NCI-H1105 treated with DMSO at 0.1 percent for 48 hours (cell line): ENCODE measurements at regions not wholly inside any gene's neighbourhood (a gene's known extent, or its start where the extent isn't known, plus 50 kb on each side); places are given as distances from the start of the nearest gene placed in this dataset.

Source experiments
- DNase-seq: peaks from one replicate; lab custom pipeline; 2025; lab: John Stamatoyannopoulos, UW

DNA sequence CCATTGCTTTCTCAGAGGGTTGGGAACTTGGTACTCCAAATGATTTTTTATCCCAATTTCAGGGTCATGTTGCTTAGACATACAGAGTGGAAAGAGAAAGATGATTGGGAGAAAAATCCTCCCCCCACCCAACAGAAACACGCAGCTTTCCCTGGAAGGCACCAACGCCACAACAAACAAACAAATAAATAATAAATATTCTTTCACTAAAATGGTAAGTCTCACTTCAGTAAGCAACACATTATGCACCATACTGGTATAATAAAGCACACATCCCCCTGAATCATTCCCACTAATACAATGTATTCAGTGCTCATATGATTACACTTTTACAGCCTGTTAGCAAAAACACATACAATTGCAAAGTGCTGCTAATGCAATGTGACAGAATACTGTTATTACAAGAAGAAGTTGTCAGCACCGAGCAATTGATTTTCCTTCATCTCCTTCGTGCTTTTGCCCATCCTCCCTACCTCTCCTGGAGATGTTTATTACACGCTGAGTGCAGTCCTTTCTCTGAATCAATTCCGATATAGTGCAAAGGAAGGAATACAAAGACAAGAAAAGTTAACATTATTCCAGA is 359.9 kb downstream of the TXNL1 start:
- DNase-seq, result no peak

DNA sequence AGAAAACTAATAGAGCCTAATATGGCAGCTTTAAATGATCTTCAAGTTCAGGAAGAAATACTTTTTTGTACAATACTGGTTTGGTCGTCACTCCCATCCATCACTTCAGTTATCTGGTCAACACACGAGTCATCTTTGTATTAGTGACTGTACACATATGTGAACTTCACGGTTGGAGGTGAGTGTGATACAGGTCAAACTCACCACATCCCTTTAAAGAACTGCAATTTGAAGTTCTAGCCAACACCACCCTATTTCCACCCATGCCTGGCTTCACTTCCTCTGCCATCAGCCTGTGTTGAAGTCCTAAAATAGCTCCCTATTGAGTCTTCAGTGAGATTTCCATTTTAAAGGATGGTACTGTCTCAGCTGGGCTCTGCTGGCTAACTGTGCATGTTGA is 361.9 kb downstream of the TXNL1 start:
- no peak for DNase-seq

DNA sequence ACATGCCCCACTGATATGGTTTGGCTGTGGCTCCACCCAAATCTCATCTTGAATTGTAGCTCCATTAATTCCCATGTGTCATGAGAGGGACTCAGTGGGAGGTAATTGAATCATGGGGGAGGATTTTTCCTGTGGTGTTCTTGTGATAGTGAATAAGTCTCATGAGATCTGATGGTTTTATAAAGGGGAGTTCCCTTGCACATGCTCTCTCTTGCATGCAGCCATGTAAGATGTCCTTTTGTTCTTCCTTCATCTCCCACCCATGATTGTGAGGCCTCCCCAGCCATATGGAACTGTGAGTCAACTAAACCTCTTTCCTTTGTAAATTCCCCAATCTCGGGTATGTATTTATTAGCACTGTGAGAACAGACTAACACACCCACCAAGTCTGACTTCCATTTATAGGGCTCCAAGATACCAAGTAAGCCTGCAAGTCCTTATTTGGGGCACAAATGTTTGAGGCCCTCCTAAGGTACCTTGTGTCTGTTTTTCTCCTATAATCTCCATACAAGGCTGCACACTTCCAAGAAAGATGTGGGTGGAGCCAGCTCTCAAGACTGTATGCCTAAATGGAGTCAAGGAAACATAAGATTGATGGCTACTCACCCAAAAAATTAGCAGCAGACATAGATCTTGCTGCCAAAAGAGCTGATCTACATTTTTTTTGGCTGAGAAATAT is 364.7 kb downstream of the TXNL1 start:
- no peak for DNase-seq

DNA sequence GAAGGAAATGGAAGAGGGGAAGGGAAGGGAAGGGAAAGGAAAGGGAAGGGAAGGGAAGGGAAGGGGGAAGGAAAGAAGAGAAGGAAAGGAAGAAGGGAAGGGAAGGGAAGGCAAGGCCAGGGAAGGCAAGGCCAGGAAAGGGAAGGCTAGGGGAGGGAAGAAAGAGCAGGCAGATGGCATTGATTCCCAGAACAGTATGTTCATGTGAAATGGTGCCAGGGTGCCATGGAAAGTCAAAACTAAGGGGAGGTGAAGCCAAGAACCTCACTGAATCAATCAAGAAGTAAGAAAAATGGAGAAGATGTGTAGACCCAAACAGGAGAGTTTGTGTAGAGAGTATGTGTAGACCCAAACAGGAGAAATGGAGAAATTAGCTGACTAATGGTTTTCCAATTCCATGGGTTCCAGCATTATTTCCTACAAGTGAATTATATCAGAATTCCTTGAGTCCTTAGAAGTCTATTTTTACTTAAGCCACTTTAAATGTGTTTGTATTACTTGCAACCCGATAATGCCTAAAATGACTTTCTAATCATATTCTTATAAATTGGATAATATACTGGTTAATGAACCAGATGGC is 367.6 kb downstream of the TXNL1 start:
- DNase-seq, result no peak

DNA sequence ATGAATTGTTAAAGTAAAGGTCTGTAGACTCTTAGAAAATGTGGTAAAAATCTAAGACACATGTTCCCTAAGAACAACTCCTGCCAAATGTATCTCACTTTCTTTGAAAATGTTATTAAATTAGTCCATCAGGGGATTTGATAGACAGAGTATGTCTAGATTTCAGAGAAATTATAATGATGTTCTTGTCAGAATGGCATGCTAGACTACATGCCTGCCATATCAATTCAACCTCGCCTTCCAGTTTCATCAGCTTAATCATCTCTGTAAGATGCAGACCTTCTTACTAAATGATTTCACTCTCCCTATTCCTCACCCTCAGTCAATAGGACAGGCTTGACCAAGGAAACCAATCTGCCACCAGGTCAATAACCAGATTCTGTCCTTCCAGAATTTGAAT is 368.4 kb downstream of the TXNL1 start:
- DNase-seq, result no peak

DNA sequence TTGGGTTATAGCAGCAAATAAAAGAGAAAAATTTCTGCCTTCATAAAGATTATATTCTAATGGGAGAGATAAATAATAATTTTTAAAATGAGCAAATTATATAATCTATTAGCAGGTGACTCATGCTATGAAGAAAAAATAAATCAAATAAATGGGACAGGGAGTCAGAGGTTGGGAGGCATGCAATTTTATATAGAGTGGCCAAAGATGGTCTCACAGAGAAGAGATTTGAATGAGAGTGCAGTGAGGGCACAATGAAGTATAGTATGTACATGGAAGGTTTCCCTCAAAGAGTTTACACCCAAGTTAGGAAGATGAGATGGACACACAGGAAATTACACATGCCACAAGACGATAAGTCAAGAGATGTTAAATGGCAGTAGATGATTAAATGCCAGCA is 369.4 kb downstream of the TXNL1 start:
- no peak for DNase-seq

DNA sequence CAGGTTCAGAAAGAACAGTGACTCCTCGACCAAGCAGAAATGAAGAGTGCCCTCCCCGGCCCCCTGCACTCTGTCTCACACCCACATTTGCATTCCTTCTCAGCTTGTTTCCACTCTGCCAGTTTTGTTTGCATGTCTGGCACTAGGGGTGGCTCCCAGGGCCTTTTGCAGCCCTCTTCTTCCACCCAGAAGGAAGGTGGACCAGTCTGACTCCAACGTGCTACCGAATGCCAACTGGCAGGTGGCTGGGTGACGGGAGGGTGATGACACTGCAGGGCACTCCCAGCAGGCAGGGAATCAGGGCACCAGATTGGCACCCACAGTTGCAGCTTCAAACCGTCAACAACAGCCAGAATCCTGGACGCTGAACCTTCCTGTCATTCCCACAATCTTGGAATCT is 371.1 kb downstream of the TXNL1 start:
- no peak for DNase-seq

DNA sequence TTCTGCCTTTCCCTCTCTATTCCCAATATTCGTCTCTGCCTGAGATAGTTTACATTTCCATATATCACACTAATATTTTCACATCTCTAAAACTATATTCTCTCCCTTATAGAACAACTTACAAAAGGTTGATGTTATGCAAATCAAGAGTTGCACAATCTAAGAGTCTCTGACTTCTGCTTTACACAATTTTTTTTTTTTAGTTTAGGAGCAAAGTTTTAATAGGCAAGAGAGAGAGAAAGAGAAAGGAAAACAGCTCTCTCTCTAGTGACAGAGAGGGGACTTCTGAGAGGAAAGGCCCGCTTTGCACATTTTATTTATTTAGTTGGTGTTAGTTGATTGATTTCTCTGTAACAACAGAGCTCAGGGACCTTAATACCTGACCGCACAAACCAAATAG is 380.2 kb downstream of the TXNL1 start:
- DNase-seq, result no peak

DNA sequence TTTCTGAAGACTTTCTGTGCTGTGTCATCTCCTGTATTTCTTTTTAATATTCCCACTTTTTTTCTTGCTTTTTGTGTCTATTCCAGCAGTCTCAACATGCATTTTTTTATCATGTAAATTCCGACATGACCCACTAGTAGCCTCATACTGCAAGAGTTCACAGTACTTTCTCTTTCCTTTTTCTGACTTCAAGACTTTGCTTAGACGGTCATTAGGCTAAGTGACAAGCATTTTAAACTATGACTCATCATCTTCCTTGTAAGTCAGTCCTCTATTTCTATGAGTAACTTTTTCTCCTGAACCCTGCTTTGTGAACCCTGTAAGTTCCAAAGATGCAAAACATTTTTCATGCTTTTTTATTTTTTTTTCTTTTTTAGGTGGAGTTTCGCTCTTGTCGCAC is 381.2 kb downstream of the TXNL1 start:
- DNase-seq, result no peak

DNA sequence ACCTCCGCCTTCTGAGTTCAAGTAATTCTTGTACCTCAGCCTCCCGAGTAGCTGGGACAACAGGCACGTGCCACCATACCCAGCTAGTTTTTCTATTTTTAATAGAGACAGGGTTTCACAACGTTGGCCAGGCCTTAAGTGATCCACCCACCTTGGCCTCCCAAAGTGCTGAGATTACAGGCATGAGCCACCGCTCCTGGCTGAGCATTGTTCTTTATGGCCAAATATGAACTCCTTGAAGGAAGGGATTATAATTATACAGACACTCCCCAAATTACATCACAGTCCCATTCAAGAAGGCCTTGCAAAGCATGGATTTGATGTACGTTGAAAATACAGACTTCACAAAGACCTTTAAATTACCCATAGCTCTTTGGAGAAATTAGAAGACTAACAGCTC is 381.7 kb downstream of the TXNL1 start:
- no peak for DNase-seq

DNA sequence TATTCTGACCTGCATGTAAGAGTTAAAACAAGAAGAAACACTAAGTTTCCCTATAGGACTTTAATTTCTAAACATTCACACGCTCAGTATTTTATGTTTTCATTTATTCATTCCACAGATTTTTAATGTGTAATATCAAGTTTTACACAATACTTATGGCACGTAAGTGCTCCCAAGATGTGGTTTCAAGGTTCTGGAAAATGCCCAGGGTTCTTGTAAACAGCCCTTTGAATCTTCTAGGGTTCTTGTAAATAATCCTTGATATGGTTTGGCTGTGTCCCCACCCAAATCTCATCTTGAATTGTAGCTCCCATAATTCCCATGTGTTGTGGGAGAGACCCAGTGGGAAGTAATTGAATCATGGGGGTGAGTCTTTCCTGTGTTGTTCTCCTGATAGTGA is 383.0 kb downstream of the TXNL1 start:
- no peak for DNase-seq

DNA sequence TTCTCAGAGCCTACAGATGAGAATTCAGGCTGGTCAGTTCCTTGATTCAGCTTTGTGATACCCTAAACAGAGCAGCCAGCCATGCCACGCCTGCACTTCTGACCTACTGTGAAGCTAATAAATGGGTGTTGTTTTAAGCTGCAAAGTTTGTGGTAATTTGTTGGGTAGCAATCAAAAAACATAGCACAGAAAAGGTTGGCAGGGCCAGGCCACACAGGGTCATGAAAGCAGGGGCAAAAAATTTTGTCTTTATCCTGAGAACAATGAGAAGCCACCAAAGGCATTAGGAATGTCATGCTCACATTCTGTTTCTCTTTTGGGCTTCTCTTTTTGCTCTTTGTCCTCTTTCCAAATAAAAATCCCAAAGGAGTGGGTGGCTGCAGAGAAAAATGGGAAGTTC is 385.9 kb downstream of the TXNL1 start:
- no peak for DNase-seq

DNA sequence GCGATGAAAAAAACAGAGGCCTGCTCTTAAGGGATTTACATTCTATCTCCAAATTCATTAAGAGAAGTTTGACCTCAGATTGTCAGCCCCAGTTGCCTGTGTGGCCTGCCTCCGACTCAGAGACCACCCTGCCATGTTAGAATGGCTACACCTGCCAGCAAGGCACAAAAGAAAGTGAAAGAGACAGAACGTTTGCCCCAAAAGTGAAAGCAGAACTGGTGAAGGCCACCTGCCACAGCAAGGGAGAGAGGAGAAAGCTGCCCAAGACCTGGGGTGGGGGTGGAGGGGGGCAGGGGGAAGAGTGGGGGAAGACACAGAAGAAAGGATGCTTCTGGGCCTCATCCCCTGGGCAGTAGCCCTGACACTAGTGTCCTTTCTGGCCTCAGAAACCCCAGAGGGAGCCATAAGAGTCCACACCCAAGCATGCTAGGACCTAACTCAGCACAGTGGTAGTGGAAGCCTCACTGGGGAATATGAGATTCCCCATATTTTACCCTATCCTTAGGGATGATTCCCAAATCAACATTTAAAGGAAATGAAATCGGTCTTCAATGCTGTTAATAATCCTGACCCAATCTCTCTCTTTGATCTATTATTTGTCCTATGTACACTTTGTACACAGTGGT is 389.7 kb downstream of the TXNL1 start:
- DNase-seq, result no peak

DNA sequence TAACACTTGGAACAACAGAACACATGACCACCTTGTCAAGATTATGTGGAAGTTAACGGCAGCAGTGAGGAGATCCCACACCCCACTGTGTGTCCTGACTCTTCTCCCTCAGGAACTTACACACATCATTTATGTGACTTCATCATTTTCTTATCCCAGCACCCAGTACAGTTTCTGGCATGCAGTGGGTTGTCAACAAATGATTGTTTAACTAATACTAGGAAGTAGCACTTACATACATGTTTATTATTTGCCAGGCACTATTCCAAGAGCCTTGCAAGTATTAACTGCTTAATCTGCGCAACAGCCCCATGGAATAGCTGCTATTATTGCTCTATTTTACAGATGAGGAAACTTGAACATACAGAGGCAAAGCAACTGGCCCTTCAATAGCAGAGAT is 391.5 kb downstream of the TXNL1 start:
- no peak for DNase-seq

DNA sequence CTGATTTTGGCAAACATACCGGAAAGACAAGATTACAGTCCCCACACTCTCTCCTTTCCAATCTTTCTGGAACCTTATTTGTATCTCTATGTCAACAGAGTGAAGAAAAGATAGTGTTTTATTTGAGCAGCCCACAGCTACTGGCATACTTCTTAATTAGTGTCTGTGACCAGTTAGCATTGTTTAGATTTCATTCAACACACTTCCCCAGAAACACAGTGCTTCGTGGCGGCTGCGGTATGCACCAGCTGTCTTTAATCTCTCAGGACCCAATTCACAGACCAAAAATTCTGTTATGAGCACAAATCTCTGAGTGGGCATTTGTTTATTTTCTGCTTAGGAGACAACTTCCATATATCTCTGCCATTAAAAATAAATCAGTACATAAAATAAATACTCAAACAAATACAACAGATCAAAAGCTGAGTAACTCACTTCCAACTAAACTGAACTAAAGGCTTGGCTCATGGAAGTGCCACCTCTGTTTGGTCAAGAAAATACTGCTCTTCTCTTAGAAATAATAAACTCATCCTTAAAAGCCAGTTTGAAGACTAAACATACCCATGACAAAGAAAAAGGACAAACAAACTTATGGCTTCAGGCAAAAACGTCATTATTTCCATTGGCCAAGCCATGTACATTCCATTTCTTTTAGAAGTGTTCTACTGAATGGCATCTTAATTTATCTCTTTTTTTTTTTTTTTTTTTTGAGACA is 392.4 kb downstream of the TXNL1 start:
- no peak for DNase-seq

DNA sequence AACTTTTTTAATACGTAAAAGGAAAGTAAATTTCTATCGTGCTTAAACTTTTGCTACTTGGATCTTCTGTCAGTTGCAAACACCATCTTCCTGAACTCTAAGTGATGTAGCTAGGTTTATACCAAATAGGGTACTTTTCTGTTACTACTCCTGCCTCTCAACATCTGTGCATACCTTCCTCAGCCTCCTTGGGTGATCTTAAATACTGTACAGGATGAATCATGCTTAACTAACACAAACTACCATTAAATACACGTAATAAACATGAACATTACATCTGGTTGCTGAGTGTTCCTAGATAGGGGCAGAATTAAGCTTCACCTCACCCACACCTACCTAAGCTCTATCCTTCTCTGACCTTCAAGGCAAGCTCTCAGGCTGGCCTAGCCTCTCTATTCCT is 398.0 kb downstream of the TXNL1 start:
- no peak for DNase-seq

DNA sequence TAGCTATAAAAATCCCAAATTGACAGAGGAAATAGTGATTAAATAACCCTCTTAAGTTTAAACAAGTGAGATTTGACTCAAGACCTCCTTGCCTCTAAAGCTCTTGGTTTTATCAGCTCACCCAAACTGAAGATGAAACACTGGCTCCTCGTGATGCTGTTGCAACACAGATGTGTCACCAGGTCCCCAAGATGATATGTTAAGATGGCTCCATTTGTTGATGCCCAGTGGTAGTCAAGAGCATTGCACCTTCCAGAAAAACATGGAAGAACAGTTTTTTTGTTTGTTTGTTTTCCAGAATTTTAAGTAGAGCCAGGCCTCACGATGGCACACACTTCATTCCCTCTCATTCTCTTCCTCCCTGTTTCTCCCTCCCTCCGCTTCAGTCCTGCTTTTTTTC is 399.8 kb downstream of the TXNL1 start:
- no peak for DNase-seq

DNA sequence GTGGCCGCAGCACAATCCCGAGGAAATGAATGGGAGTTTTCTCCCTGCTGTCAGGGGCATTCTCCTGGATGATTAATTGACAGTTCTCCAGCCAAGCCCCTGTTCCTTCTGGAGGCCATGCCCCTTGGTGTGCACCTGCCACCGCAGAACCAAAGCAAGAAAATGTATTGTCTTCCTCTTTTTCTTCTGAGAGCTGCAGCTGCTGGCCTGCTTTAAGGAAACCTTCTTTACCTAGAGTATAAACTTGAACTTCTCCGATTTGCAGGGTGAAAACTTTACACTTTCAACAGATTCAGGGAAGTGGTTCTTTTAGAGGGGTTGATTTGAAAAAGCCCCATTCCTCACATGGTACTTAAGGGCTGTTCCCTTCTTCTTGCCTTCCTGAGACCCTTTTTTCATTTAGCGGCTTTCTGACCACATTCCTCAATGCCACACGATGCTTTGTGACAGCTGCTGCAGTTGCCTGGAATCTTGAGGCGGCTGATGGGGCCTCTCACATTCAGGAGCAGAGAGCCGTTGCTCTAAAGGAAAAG is 402.8 kb downstream of the TXNL1 start:
- DNase-seq, result no peak

DNA sequence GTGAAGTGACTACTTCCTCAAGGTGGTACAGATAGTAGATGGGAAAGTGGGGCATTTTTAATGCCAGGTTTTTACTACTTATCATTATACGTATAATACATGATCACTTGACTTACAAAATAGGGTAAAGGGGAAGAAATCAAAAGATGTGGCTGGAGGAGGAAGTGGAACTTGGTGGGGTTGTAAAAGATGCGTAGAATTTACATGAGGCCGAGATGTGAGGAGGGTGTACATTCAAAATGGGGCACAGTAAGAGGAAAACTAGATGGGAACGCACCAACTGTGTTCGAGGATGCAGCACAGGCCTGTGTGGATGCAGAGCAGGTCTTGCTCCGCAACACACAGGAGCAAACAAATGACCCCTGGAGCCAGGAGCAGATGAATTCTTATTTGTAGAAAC is 403.3 kb downstream of the TXNL1 start:
- DNase-seq, result no peak

DNA sequence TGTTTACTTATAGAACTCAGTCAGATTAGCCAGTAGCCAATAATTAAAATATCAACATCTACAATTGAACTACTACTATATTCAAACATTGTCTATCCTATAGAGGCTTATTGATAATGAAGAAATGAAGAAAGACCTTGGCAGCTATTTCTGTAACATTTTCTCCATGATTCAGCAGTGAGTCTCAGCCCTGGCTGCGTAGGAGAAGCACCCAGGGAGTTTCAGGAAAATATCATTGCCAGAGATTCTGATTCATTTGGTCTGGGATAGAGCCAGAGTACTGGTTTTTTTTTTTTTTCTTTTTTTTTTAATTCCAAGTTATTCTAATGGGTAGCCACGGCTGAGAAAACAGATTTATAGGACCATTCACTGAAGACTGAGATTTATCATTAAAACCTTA is 404.8 kb downstream of the TXNL1 start:
- DNase-seq, result no peak

DNA sequence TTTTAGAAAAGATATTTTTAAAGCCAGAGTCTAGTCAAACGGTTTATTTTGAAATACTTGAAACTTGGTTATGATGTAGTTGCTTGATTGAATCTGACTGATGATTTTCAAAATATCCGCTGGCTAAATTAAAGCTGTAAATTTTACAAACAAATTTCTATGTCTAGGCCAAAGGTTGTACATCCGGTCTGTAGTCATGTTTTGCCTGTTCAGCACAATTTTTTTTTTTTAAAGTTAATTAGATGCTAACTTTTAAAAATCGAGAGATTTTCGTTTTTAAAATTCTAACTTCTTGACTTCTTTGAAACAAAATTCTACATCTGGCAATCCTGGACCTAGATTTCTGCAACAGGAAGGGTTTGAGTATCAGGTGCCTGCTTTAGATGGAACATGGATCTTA is 412.4 kb downstream of the TXNL1 start:
- DNase-seq, result no peak

DNA sequence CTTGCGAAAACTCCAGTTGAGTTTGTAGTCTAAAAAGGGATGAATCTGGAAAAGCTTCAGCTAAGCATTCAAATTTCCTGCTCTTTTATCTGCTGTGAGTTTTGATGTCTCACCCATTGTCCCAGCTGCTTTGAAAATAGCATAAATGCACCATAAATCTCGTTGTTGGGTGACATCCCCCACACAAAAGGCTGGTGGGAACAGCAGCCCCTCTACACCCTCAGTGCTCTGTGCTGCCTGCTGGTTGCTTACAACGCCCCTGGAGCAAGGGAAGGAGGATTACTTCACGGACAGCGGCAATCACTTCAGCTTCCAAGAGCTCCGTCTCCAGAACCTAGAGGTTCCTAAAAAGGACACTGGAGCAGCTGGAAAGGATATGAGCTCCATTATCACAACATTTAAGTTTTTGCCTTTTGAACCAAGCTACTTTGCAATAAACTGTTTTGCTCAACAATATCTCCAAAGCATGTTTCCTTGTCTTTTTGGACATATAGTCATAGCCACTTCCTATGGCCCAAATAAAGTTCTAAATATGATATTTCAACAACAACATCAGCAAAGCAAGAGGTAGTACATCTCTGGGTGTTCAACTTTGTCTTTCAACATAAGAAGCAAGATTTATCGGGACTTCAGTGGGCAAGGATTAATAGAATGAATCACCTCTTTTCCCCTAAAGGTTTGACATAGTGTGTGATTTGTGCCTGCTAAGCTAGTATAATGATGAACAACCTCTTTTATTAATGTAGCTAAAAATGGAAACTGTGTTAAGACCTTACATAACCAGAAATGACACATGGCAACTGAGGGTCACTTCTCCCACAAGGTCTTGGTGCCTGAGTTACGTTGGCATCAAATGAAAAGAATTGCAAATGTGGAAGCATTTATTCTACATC is 413.5 kb downstream of the TXNL1 start:
- DNase-seq, result no peak
